Skin epidermis (tissue), 12 donors: ENCODE measurements at regions not wholly inside any gene's neighbourhood (a gene's known extent, or its start where the extent isn't known, plus 50 kb on each side); places are given as distances from the start of the nearest gene placed in this dataset.
"Not testable (repeated sequence)": the region's sequence is repeated elsewhere in the genome, so short reads cannot be mapped to it uniquely, and the experiment has no call there.

ENCODE experiments used
- H3K27ac ChIP-seq, 21 experiments: fragments of 200-600 bp; sonication (generic) in 11 of 21; one replicate each; pipeline ENCODE4 v1.5.0; 2020; ENCODE audit warnings: mild to moderate bottlenecking in 3 of 21, inconsistent platforms in 2 of 21, moderate library complexity in 2 of 21
- H3K4me3 ChIP-seq, 7 experiments: fragments of 200-600 bp; sonication (generic) in 2 of 7; one replicate each; pipeline ENCODE4 v1.5.0; 2020; ENCODE audit warnings: inconsistent platforms in 2 of 7, mild to moderate bottlenecking in 2 of 7, moderate library complexity in 1 of 7

GRCh38 chr19:30096596-30097370 is 154.7 kb downstream of the URI1 start:
- no peak overlapping the region for H3K4me3 ChIP-seq
- no peak overlapping the region for H3K27ac ChIP-seq

- H3K27ac ChIP-seq, result no peak overlapping the region
- no peak overlapping the region for H3K4me3 ChIP-seq
Measured at GRCh38 chr19:30097746-30098280, 155.8 kb downstream of the URI1 start.

GRCh38 chr19:30102239-30102638 is 160.2 kb downstream of the URI1 start:
- no peak overlapping the region for H3K4me3 ChIP-seq
- no peak overlapping the region for H3K27ac ChIP-seq

- H3K27ac ChIP-seq, result no peak overlapping the region
- no peak overlapping the region for H3K4me3 ChIP-seq
Measured at GRCh38 chr19:30102666-30103065, 160.6 kb downstream of the URI1 start.

- Histone ChIP-seq H3K4me3 (no peak overlapping the region), H3K27ac (no peak overlapping the region)
Measured at GRCh38 chr19:30103981-30104380, 161.9 kb downstream of the URI1 start.

- H3K27ac ChIP-seq, result no peak overlapping the region
- H3K4me3 ChIP-seq, result no peak overlapping the region
Measured at GRCh38 chr19:30105316-30105715, 163.3 kb downstream of the URI1 start.

GRCh38 chr19:30105727-30106126 is 163.7 kb downstream of the URI1 start:
- Histone ChIP-seq H3K27ac (no peak overlapping the region), H3K4me3 (no peak overlapping the region)

- Histone ChIP-seq H3K27ac (no peak overlapping the region), H3K4me3 (no peak overlapping the region)
Measured at GRCh38 chr19:30106417-30107095, 164.5 kb downstream of the URI1 start.

GRCh38 chr19:30107251-30107650 is 165.2 kb downstream of the URI1 start:
- Histone ChIP-seq H3K27ac (no peak overlapping the region), H3K4me3 (no peak overlapping the region)

- no peak overlapping the region for H3K27ac ChIP-seq
- H3K4me3 ChIP-seq, result no peak overlapping the region
Measured at GRCh38 chr19:30109565-30109964, 167.5 kb downstream of the URI1 start.

GRCh38 chr19:30111021-30111855 is 169.2 kb downstream of the URI1 start:
- H3K4me3 ChIP-seq, result no peak overlapping the region
- no peak overlapping the region for H3K27ac ChIP-seq

GRCh38 chr19:30112171-30112570 is 170.1 kb downstream of the URI1 start:
- Histone ChIP-seq H3K4me3 (no peak overlapping the region), H3K27ac (no peak overlapping the region)

GRCh38 chr19:30112666-30113065 is 170.6 kb downstream of the URI1 start:
- Histone ChIP-seq H3K4me3 (no peak overlapping the region), H3K27ac (no peak overlapping the region)

GRCh38 chr19:30113186-30113585 is 171.1 kb downstream of the URI1 start:
- no peak overlapping the region for H3K4me3 ChIP-seq

GRCh38 chr19:30114095-30114494 is 172.1 kb downstream of the URI1 start:
- not testable (repeated sequence) for H3K4me3 ChIP-seq, H3K27ac ChIP-seq

More at GRCh38 chr19:30113186-30113585, 171.1 kb downstream of the URI1 start:
- no peak overlapping the region for H3K27ac ChIP-seq

- H3K4me3 ChIP-seq, result no peak overlapping the region
- H3K27ac ChIP-seq, result no peak overlapping the region
Measured at GRCh38 chr19:30115947-30116346, 173.9 kb downstream of the URI1 start.

GRCh38 chr19:30116530-30116929 is 174.5 kb downstream of the URI1 start:
- Histone ChIP-seq H3K27ac (no peak overlapping the region), H3K4me3 (no peak overlapping the region)

- no peak overlapping the region for H3K27ac ChIP-seq
- no peak overlapping the region for H3K4me3 ChIP-seq
Measured at GRCh38 chr19:30116984-30117555, 175.0 kb downstream of the URI1 start.

GRCh38 chr19:30117636-30118145 is 175.7 kb downstream of the URI1 start:
- Histone ChIP-seq H3K4me3 (no peak overlapping the region), H3K27ac (no peak overlapping the region)

GRCh38 chr19:30118221-30118620 is 176.2 kb downstream of the URI1 start:
- Histone ChIP-seq H3K27ac (no peak overlapping the region), H3K4me3 (no peak overlapping the region)
